T47D (cell line): ENCODE measurements at regions not wholly inside any gene's neighbourhood (a gene's known extent, or its start where the extent isn't known, plus 50 kb on each side); places are given as distances from the start of the nearest gene placed in this dataset.
"Not testable (repeated sequence)": the region's sequence is repeated elsewhere in the genome, so short reads cannot be mapped to it uniquely, and the experiment has no call there.

Experiments used
- DNase-seq, 2 experiments: peaks; one replicate each; pipeline versions ENCODE4 v3.0.0 to v3.0.0-alpha.2; 2011 to 2012; ENCODE audit warnings: low read depth in 1 of 2, low spot score in 1 of 2
- in situ Hi-C: cut with HindIII; loops from 2 replicates; pipeline ENCODE4 v1.10.0; 2016; ENCODE audit warnings: low sequenced_read_pairs, low pct_unique_long_range_greater_than_20kb

GRCh38 chrX:89350024-89350423 is 571.7 kb upstream of the TGIF2LX start:
- in situ Hi-C loops = not testable (repeated sequence)
- DNase-seq = peak; percentile 0 to 30

DNA sequence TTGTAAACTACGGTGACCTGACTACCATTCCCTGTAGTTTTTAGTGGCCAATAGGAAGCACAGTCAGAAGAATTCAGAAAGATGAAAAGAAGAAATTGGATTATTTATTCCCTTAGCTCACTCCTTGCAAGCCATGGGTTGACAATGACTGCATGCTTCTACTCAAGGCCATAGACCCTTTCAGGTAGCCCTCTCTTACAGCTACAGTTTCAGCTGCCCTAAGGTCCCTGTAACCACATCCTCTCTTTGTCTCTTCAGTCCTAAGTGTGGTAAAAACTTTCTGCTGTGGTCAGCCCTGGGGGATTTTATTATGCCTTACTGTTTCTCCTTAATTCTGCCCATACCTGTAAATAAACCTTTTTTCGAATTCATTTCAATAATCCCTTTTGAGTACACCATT is 551.8 kb upstream of the TGIF2LX start:
- in situ Hi-C loops, DNase-seq: not testable (repeated sequence)

GRCh38 chrX:89393004-89393403 is 528.7 kb upstream of the TGIF2LX start:
- in situ Hi-C loops, DNase-seq: not testable (repeated sequence)

- in situ Hi-C loops, DNase-seq: not testable (repeated sequence)
These were observed 518.9 kb upstream of the TGIF2LX start for GRCh38 chrX:89402818-89403217.

DNA sequence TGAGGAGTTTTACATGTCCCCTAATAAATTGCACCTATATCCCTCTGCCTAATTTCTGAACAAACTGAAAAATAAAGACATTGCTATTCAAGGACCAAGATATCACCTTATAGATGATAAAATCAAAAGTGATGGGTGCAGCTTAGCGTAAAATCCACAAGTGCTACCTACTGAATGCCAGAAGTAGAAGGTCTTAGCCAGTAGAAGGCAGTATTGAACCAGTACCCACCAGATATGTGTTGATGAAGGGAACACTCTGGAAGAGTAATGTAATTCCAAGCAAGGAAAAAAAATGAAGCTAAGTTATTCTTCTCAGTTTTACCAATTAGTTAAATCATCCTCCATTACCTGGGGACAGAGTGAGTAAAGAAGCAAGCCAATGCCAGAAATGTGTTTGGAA is 516.6 kb upstream of the TGIF2LX start:
- peak in 1 of 2 experiments; percentile 0 for DNase-seq

GRCh38 chrX:89416930-89417329 is 504.8 kb upstream of the TGIF2LX start:
- DNase-seq, in situ Hi-C loops: not testable (repeated sequence)

More for the DNA sequence above, 516.6 kb upstream of the TGIF2LX start:
- in situ Hi-C loops = not testable (repeated sequence)

DNA sequence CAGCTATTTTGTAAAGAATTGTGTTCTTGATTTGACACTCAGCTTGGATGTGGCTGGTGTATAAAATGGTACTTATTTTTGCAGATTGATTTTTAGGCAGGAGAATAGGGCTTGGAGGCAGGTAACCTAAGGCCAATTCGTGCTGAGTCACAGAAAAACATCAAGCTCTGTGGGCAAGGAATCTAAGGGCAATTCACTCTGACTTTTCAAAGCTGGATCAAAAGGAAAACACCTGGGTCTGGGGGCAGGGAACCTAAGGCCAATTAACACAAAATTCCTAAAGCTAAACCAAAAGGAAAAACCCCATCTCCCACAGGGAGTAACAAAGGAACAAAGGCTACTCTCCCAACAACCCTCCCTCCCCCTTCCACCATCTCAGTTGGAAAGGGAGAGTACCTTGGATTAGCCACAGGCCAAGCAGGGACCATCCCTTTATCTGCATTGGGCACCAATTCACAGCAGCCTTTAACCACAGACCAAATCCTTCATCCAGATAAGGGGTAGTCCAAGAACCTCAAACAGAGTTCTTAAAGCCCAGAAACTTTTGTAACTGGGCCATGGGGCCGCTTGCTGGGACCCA is 489.0 kb upstream of the TGIF2LX start:
- DNase-seq, in situ Hi-C loops: not testable (repeated sequence)
